Neural progenitor cell (in vitro differentiated cells): ENCODE measurements at regions not wholly inside any gene's neighbourhood (a gene's known extent, or its start where the extent isn't known, plus 50 kb on each side); places are given as distances from the start of the nearest gene placed in this dataset.

Experiments
- DNase-seq: peaks from one replicate; pipeline ENCODE4 v3.0.0-alpha.2; 2016; ENCODE audit warnings: low spot score
- H2AFZ ChIP-seq: fragments of 200-600 bp; sonication (generic); replicated peaks from 2 replicates; pipeline ENCODE4 v1.6.1; 2016; ENCODE audit warnings: antibody characterized with exemption
- H3F3A ChIP-seq: fragments of 200-600 bp; sonication (generic); 2 replicates; pipeline ENCODE4 v1.6.1; 2016; ENCODE audit warnings: antibody characterized with exemption, low read depth
- H3K27ac ChIP-seq: fragments of 200-600 bp; sonication (generic); 2 replicates; pipeline ENCODE4 v1.5.1; 2016; ENCODE audit warnings: mild to moderate bottlenecking
- H3K27me3 ChIP-seq: fragments of 200-600 bp; sonication (generic); 2 replicates; pipeline ENCODE4 v1.6.1; 2016; ENCODE audit warnings: mild to moderate bottlenecking, moderate library complexity
- H3K36me3 ChIP-seq: fragments of 200-600 bp; sonication (generic); 2 replicates; pipeline ENCODE4 v1.5.1; 2016
- H3K4me1 ChIP-seq: fragments of 200-600 bp; sonication (generic); 2 replicates; pipeline ENCODE4 v1.6.1; 2016; ENCODE audit warnings: mixed run types
- H3K4me2 ChIP-seq: fragments of 200-600 bp; sonication (generic); 2 replicates; pipeline ENCODE4 v1.6.1; 2016
- H3K4me3 ChIP-seq: fragments of 200-600 bp; sonication (generic); 2 replicates; pipeline ENCODE4 v1.5.1; 2016
- H3K79me2 ChIP-seq: fragments of 200-600 bp; sonication (generic); 2 replicates; pipeline ENCODE4 v1.6.1; 2016; ENCODE audit warnings: low read depth
- H3K9ac ChIP-seq: fragments of 200-600 bp; sonication (generic); 2 replicates; pipeline ENCODE4 v1.6.1; 2016
- H3K9me3 ChIP-seq: fragments of 200-600 bp; sonication (generic); 2 replicates; pipeline ENCODE4 v1.5.1; 2016; ENCODE audit warnings: low read depth
- H4K20me1 ChIP-seq: fragments of 200-600 bp; sonication (generic); 2 replicates; pipeline ENCODE4 v1.6.1; 2016; ENCODE audit warnings: low read depth
- H3K27ac Mint-ChIP-seq: 3 replicates; pipeline ENCODE4 v1.8.0; 2021; ENCODE audit warnings: mixed read lengths
- H3K27me3 Mint-ChIP-seq: 2 replicates; pipeline ENCODE4 v1.8.0; 2022; ENCODE audit warnings: low read depth, mild to moderate bottlenecking, inconsistent platforms, moderate library complexity, mixed read lengths; ENCODE audit not compliant: insufficient read depth
- H3K36me3 Mint-ChIP-seq: 3 replicates; pipeline ENCODE4 v1.8.0; 2021; ENCODE audit warnings: mixed read lengths
- H3K4me1 Mint-ChIP-seq: 3 replicates; pipeline ENCODE4 v1.8.0; 2021; ENCODE audit warnings: mixed read lengths
- H3K4me3 Mint-ChIP-seq: 3 replicates; pipeline ENCODE4 v1.8.0; 2021; ENCODE audit warnings: mild to moderate bottlenecking, moderate library complexity, mixed read lengths
- H3K9me3 Mint-ChIP-seq: 3 replicates; pipeline ENCODE4 v1.8.0; 2020; ENCODE audit warnings: mixed read lengths
- EZH2 ChIP-seq: fragments of 200-600 bp; sonication (generic); IDR thresholded peaks from 2 replicates; pipeline ENCODE4 v1.6.1; 2017; ENCODE audit warnings: antibody characterized with exemption, mild to moderate bottlenecking, moderate library complexity
- EZH2phosphoT487 ChIP-seq: fragments of 200-600 bp; sonication (generic); IDR thresholded peaks from 2 replicates; pipeline ENCODE4 v1.6.1; 2017; ENCODE audit warnings: antibody characterized with exemption
- TF ChIP-seq, protein P1 (sequence below): fragments of 200-600 bp; sonication (generic); IDR thresholded peaks from 2 replicates; pipeline ENCODE4 v1.5.1; 2017; ENCODE audit warnings: antibody characterized with exemption, mild to moderate bottlenecking

DNA sequence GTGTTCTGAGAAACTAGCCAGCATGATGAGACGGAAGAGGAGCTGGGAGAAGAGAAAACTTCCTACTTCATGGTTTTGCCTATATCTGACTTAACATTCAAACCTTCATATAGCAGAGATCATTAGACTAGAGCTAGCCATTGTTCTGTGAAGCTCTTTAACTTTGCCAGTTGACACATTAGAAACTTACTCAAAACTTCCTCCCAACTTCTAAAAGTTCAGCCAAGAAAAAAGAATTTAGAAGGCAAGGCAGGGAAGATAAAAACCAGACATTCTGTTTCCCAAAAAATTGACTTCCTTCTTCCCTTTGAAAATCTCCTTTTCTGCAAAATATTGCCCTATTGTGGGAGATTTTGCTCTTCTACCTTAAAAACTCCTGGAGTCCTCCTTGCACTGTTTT is 134.8 kb upstream of the UST start:
- Histone ChIP-seq H3K4me3 (no peak overlapping the region), H3K27me3 (no peaks in the 10 kb centered on the region), H3K27ac (no peak overlapping the region), H3K4me2 (no peak overlapping the region), H3K9me3 (no peaks in the 10 kb centered on the region), H2AFZ (no peak overlapping the region), H3K9ac (no peak overlapping the region), H3K4me1 (no peaks in the 10 kb centered on the region), H3K36me3 (no peaks in the 10 kb centered on the region), H3F3A (no peaks in the 10 kb centered on the region), H3K79me2 (no peaks in the 10 kb centered on the region), H4K20me1 (no peaks in the 10 kb centered on the region)
- Mint-ChIP-seq H3K4me1 (no peaks in the 10 kb centered on the region), H3K27ac (no peak overlapping the region), H3K27me3 (no peaks in the 10 kb centered on the region), H3K9me3 (peaks cover 2% of the 10 kb centered on the region), H3K4me3 (no peak overlapping the region), H3K36me3 (no peaks in the 10 kb centered on the region)
- DNase-seq = no peak
- TF ChIP-seq EZH2 = no peak
- TF ChIP-seq, protein P1, sequence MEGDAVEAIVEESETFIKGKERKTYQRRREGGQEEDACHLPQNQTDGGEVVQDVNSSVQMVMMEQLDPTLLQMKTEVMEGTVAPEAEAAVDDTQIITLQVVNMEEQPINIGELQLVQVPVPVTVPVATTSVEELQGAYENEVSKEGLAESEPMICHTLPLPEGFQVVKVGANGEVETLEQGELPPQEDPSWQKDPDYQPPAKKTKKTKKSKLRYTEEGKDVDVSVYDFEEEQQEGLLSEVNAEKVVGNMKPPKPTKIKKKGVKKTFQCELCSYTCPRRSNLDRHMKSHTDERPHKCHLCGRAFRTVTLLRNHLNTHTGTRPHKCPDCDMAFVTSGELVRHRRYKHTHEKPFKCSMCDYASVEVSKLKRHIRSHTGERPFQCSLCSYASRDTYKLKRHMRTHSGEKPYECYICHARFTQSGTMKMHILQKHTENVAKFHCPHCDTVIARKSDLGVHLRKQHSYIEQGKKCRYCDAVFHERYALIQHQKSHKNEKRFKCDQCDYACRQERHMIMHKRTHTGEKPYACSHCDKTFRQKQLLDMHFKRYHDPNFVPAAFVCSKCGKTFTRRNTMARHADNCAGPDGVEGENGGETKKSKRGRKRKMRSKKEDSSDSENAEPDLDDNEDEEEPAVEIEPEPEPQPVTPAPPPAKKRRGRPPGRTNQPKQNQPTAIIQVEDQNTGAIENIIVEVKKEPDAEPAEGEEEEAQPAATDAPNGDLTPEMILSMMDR = no peak
- TF ChIP-seq EZH2phosphoT487 = no peak

DNA sequence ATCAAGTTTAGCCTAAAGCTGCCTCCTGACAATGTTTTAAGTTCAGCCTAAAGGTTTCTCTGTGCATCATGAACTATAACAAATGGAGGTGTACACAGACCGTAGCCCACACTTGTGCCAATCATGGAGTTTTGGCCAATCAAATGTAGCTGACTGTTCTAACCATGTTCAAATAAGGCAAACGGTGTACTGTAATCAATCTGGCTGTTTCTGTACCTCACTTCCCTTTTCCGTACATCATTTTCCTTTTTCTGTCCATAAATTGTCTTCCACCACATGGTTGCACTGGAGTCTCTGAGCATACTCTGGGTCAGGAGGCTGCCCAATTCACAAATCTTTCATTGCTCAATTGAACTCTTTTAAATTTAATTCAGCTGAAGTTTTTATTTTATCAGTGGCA is 132.2 kb upstream of the UST start:
- Mint-ChIP-seq H3K4me1 (no peaks in the 10 kb centered on the region), H3K9me3 (peaks cover 2% of the 10 kb centered on the region), H3K27me3 (peaks cover 2% of the 10 kb centered on the region), H3K27ac (no peak overlapping the region), H3K36me3 (no peaks in the 10 kb centered on the region), H3K4me3 (no peak overlapping the region)
- H3K79me2 ChIP-seq = no peaks in the 10 kb centered on the region
- DNase-seq = no peak
- H3K27ac ChIP-seq = no peak overlapping the region
- H3F3A ChIP-seq = no peaks in the 10 kb centered on the region
- TF ChIP-seq, protein P1 = no peak
- TF ChIP-seq EZH2phosphoT487 = no peak
- TF ChIP-seq EZH2 = no peak
- no peak overlapping the region for H3K9ac ChIP-seq
- H3K4me1 ChIP-seq = no peaks in the 10 kb centered on the region
- no peaks in the 10 kb centered on the region for H3K27me3 ChIP-seq
- H3K4me3 ChIP-seq = no peak overlapping the region
- no peak overlapping the region for H3K4me2 ChIP-seq
- no peak overlapping the region for H2AFZ ChIP-seq
- no peaks in the 10 kb centered on the region for H3K36me3 ChIP-seq
- H3K9me3 ChIP-seq = no peaks in the 10 kb centered on the region
- H4K20me1 ChIP-seq = no peaks in the 10 kb centered on the region

DNA sequence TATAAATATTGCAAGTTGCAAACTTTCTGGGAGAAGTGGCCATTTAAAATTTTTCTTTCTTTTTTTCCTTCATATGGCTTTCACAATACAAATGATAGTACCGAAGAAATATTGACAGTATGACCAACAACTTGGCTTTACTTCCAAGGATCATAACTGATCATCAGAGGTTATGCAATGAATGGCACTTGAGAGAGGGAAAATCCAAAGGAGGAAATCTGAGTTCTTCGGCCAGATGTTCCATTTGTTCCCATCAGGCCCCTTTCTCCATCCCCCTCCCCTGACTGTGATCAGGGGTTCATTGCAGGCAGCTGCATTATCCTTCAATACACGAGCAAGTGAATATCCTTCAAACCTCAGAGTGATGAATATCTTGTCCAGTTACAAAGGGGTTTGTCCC is 130.0 kb upstream of the UST start:
- no peak for DNase-seq
- Histone ChIP-seq H2AFZ (no peak overlapping the region), H3K27me3 (no peaks in the 10 kb centered on the region), H4K20me1 (no peaks in the 10 kb centered on the region), H3K9ac (no peak overlapping the region), H3K27ac (no peak overlapping the region), H3K4me3 (no peak overlapping the region), H3K36me3 (no peaks in the 10 kb centered on the region), H3F3A (no peaks in the 10 kb centered on the region), H3K79me2 (no peaks in the 10 kb centered on the region), H3K4me2 (no peak overlapping the region), H3K4me1 (no peaks in the 10 kb centered on the region), H3K9me3 (no peaks in the 10 kb centered on the region)
- no peak overlapping the region for H3K4me3 Mint-ChIP-seq
- no peaks in the 10 kb centered on the region for H3K36me3 Mint-ChIP-seq
- H3K9me3 Mint-ChIP-seq = peaks cover 2% of the 10 kb centered on the region
- H3K27ac Mint-ChIP-seq = no peak overlapping the region
- no peaks in the 10 kb centered on the region for H3K4me1 Mint-ChIP-seq
- H3K27me3 Mint-ChIP-seq = peaks cover 3% of the 10 kb centered on the region
- TF ChIP-seq EZH2phosphoT487 = no peak
- TF ChIP-seq, protein P1 = no peak
- TF ChIP-seq EZH2 = no peak

DNA sequence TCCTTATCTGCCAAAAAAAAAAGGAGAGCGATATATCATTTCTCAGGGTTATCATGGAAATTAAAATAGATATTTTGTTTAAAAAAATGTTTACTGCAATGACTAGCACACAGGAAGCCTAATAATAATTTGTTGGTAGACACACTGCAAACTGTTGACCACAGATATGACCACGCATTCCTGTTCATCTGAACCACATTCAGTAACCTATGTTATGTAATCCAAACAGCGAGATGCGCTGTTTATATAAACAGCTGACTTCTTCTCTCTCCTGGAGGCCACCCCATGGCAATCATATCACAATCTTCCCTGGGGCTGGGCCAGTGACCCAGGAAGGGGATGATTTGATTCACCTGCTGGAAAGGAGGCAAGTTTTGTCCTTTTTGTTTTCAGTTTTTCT is 129.3 kb upstream of the UST start:
- Histone ChIP-seq H3F3A (no peaks in the 10 kb centered on the region), H3K27ac (no peak overlapping the region), H3K79me2 (no peaks in the 10 kb centered on the region), H2AFZ (no peak overlapping the region), H4K20me1 (no peaks in the 10 kb centered on the region), H3K4me1 (no peaks in the 10 kb centered on the region), H3K36me3 (no peaks in the 10 kb centered on the region), H3K27me3 (no peaks in the 10 kb centered on the region), H3K4me3 (no peak overlapping the region), H3K9ac (no peak overlapping the region), H3K9me3 (no peaks in the 10 kb centered on the region), H3K4me2 (no peak overlapping the region)
- peaks cover 3% of the 10 kb centered on the region for H3K27me3 Mint-ChIP-seq
- H3K4me3 Mint-ChIP-seq = no peak overlapping the region
- no peak for DNase-seq
- no peaks in the 10 kb centered on the region for H3K36me3 Mint-ChIP-seq
- H3K9me3 Mint-ChIP-seq = no peaks in the 10 kb centered on the region
- TF ChIP-seq EZH2phosphoT487 (no peak), EZH2 (no peak)
- TF ChIP-seq, protein P1 = no peak
- no peak overlapping the region for H3K27ac Mint-ChIP-seq
- H3K4me1 Mint-ChIP-seq = no peaks in the 10 kb centered on the region
